H9 (cell line): ENCODE measurements at regions not wholly inside any gene's neighbourhood (a gene's known extent, or its start where the extent isn't known, plus 50 kb on each side); places are given as distances from the start of the nearest gene placed in this dataset.

Experiments
- DNase-seq: peaks from one replicate; pipeline ENCODE4 v3.0.0-alpha.2; 2017
- H2AFZ ChIP-seq: one replicate; pipeline ENCODE4 v1.6.1; 2013; ENCODE audit warnings: mild to moderate bottlenecking, low read length, control low read depth, moderate library complexity
- H2AK5ac ChIP-seq: 2 replicates; pipeline ENCODE4 v1.6.1; 2013; ENCODE audit warnings: low read length, control low read depth, mixed read lengths; ENCODE audit not compliant: insufficient read length
- H2BK120ac ChIP-seq: one replicate; pipeline ENCODE4 v1.6.1; 2013; ENCODE audit warnings: low read depth, mild to moderate bottlenecking, low read length, control low read depth, inconsistent platforms; ENCODE audit not compliant: poor library complexity, severe bottlenecking
- H2BK12ac ChIP-seq: 2 replicates; pipeline ENCODE4 v1.6.1; 2013; ENCODE audit warnings: low read length, control low read depth, mixed read lengths, low read depth; ENCODE audit not compliant: insufficient read length
- H2BK15ac ChIP-seq: 2 replicates; pipeline ENCODE4 v1.6.1; 2013; ENCODE audit warnings: low read depth, low read length, control low read depth
- H2BK20ac ChIP-seq: one replicate; pipeline ENCODE4 v1.6.1; 2013; ENCODE audit warnings: low read depth, mild to moderate bottlenecking, low read length, control low read depth, inconsistent platforms; ENCODE audit not compliant: poor library complexity, severe bottlenecking
- H2BK5ac ChIP-seq: 2 replicates; pipeline ENCODE4 v1.6.1; 2013; ENCODE audit warnings: low read length, control low read depth, mixed read lengths; ENCODE audit not compliant: insufficient read length
- H3K14ac ChIP-seq: 2 replicates; pipeline ENCODE4 v1.6.1; 2013; ENCODE audit warnings: low read length, control low read depth; ENCODE audit not compliant: insufficient read depth
- H3K18ac ChIP-seq: 2 replicates; pipeline ENCODE4 v1.6.1; 2013; ENCODE audit warnings: low read depth, mild to moderate bottlenecking, mixed read lengths, low read length, control low read depth; ENCODE audit not compliant: insufficient read length
- H3K23ac ChIP-seq: 2 replicates; pipeline ENCODE4 v1.6.1; 2013; ENCODE audit warnings: low read length, control low read depth, mixed read lengths, low read depth; ENCODE audit not compliant: insufficient read length
- H3K23me2 ChIP-seq: 2 replicates; pipeline ENCODE4 v1.6.1; 2013; ENCODE audit warnings: low read depth, mild to moderate bottlenecking, mixed read lengths, low read length, control low read depth; ENCODE audit not compliant: insufficient read length, poor library complexity, severe bottlenecking
- H3K27ac ChIP-seq: 2 replicates; pipeline ENCODE4 v1.5.1; 2013; ENCODE audit warnings: low read length, control low read depth, mixed read lengths, low read depth; ENCODE audit not compliant: insufficient read length
- H3K27me3 ChIP-seq: 2 replicates; pipeline ENCODE4 v1.6.1; 2013; ENCODE audit warnings: low read length, control low read depth, inconsistent platforms; ENCODE audit not compliant: insufficient read depth
- H3K4ac ChIP-seq: 2 replicates; pipeline ENCODE4 v1.6.1; 2013; ENCODE audit warnings: low read depth, mild to moderate bottlenecking, control low read depth, inconsistent platforms, low read length, moderate library complexity
- H3K4me1 ChIP-seq: 2 replicates; pipeline ENCODE4 v1.6.1; 2013; ENCODE audit warnings: low read length, control low read depth, inconsistent platforms; ENCODE audit not compliant: insufficient read depth
- H3K4me2 ChIP-seq: 2 replicates; pipeline ENCODE4 v1.6.1; 2013; ENCODE audit warnings: low read length, control low read depth, mixed read lengths; ENCODE audit not compliant: insufficient read length, insufficient read depth
- H3K56ac ChIP-seq: 2 replicates; pipeline ENCODE4 v1.6.1; 2013; ENCODE audit warnings: low read depth, mild to moderate bottlenecking, mixed read lengths, low read length, control low read depth; ENCODE audit not compliant: insufficient read length
- H3K79me1 ChIP-seq: 2 replicates; pipeline ENCODE4 v1.6.1; 2013; ENCODE audit warnings: low read depth, mild to moderate bottlenecking, moderate library complexity, low read length, control low read depth, inconsistent platforms; ENCODE audit not compliant: insufficient read depth, poor library complexity, severe bottlenecking
- H3K79me2 ChIP-seq: 2 replicates; pipeline ENCODE4 v1.6.1; 2013; ENCODE audit warnings: low read length, control low read depth, inconsistent platforms; ENCODE audit not compliant: insufficient read depth
- H3K9ac ChIP-seq: 2 replicates; pipeline ENCODE4 v1.6.1; 2013; ENCODE audit warnings: low read length, control low read depth, mixed read lengths; ENCODE audit not compliant: insufficient read length; ENCODE audit errors: extremely low read depth
- H3K9me3 ChIP-seq: one replicate; pipeline ENCODE4 v1.6.1; 2013; ENCODE audit warnings: low read depth, low read length, inconsistent platforms; ENCODE audit not compliant: control insufficient read depth
- H3T11ph ChIP-seq: one replicate; pipeline ENCODE4 v1.6.1; 2013; ENCODE audit warnings: mild to moderate bottlenecking, low read length, control low read depth, inconsistent platforms
- H4K20me1 ChIP-seq: one replicate; pipeline ENCODE4 v1.6.1; 2013; ENCODE audit not compliant: control insufficient read depth, insufficient read length, insufficient read depth
- H4K5ac ChIP-seq: 2 replicates; pipeline ENCODE4 v1.6.1; 2013; ENCODE audit warnings: low read depth, mild to moderate bottlenecking, mixed read lengths, low read length, control low read depth; ENCODE audit not compliant: insufficient read length
- H4K8ac ChIP-seq: replicated peaks from 2 replicates; pipeline ENCODE4 v1.6.1; 2013; ENCODE audit warnings: low read length, control low read depth, mixed read lengths, low read depth; ENCODE audit not compliant: insufficient read length
- H4K91ac ChIP-seq: 2 replicates; pipeline ENCODE4 v1.6.1; 2013; ENCODE audit warnings: low read depth, mild to moderate bottlenecking, moderate library complexity, mixed read lengths, low read length, control low read depth; ENCODE audit not compliant: insufficient read length
- H3K27ac Mint-ChIP-seq, 3 experiments: 2 replicates in 2 of 3; 3 replicates in 1 of 3; pipeline ENCODE4 v1.8.0; 2020 to 2021; ENCODE audit warnings: mixed read lengths in 3 of 3, mild to moderate bottlenecking in 1 of 3, moderate library complexity in 1 of 3
- H3K27me3 Mint-ChIP-seq: 2 replicates; pipeline ENCODE4 v1.8.0; 2021; ENCODE audit warnings: low read depth, mild to moderate bottlenecking, moderate library complexity, mixed read lengths
- H3K36me3 Mint-ChIP-seq, 3 experiments: 2 replicates in 2 of 3; 3 replicates in 1 of 3; pipeline ENCODE4 v1.8.0; 2020 to 2021; ENCODE audit warnings: low read depth in 3 of 3, mixed read lengths in 3 of 3; ENCODE audit not compliant: insufficient read depth in 1 of 3
- H3K4me1 Mint-ChIP-seq, 2 experiments: 2 replicates each; pipeline ENCODE4 v1.8.0; 2020; ENCODE audit warnings: mixed read lengths in 2 of 2
- H3K4me3 Mint-ChIP-seq, 2 experiments: 2 replicates in 1 of 2; 3 replicates in 1 of 2; pipeline ENCODE4 v1.8.0; 2020 to 2021; ENCODE audit warnings: mild to moderate bottlenecking in 2 of 2, mixed read lengths in 2 of 2, moderate library complexity in 1 of 2
- H3K9me3 Mint-ChIP-seq, 2 experiments: 2 replicates in 1 of 2; 3 replicates in 1 of 2; pipeline ENCODE4 v1.8.0; 2020; ENCODE audit warnings: mild to moderate bottlenecking in 2 of 2, mixed read lengths in 2 of 2, moderate library complexity in 1 of 2
- CTCF ChIP-seq: fragments of 200-600 bp; sonication (generic); conservative IDR thresholded peaks from 3 replicates; pipeline ENCODE4 v1.8.0; 2021; ENCODE audit warnings: antibody characterized with exemption, mild to moderate bottlenecking
- WGBS: extraction: QIAGEN DNeasy Blood & Tissue Kit; methylation state at CpG from one replicate; pipeline ENCODE4 v1.1.7; 2013; ENCODE audit warnings: missing lambda C conversion rate, low lambda C conversion rate, mixed read lengths; ENCODE audit not compliant: insufficient read length; ENCODE audit errors: extremely low coverage; 5-methylcytosine and 5-hydroxymethylcytosine counted together

- H3K14ac ChIP-seq, result no peak overlapping the region; the same call in 1 of the 2 replicates
- no peak overlapping the region for H2BK120ac ChIP-seq
- H2BK20ac ChIP-seq, result no peak overlapping the region
- Mint-ChIP-seq H3K9me3 (peaks cover 0 to under 1% of the 10 kb centered on the region in 2 experiments; a peak in 3 of 5 replicates), H3K36me3 (peaks cover 0 to 4% (median 0%) of the 10 kb centered on the region in 3 experiments; a peak in 2 of 7 replicates), H3K4me3 (no peak overlapping the region), H3K4me1 (peaks cover 13 to 15% of the 10 kb centered on the region in 2 experiments), H3K27me3 (peaks cover 6% of the 10 kb centered on the region), H3K27ac (no peak overlapping the region)
- peaks cover 2% of the 10 kb centered on the region for H3K23me2 ChIP-seq
- no peak overlapping the region for H3T11ph ChIP-seq
- H2BK15ac ChIP-seq, result peak overlapping the region; percentile 33; the same call in 1 of the 2 replicates
- no peak overlapping the region for H3K4ac ChIP-seq
- H4K5ac ChIP-seq, result no peak overlapping the region
- H3K27ac ChIP-seq, result no peak overlapping the region
- no peak overlapping the region for H3K9ac ChIP-seq
- no peak overlapping the region for H4K8ac ChIP-seq
- TF ChIP-seq CTCF, result no peak
- H4K91ac ChIP-seq, result no peak overlapping the region
- H3K27me3 ChIP-seq, result no peaks in the 10 kb centered on the region
- no peaks in the 10 kb centered on the region for H3K4me1 ChIP-seq
- H3K79me1 ChIP-seq, result no peaks in the 10 kb centered on the region
- no CpG with 5 or more reads among the region's 5 CpGs for WGBS
- H3K23ac ChIP-seq, result no peak overlapping the region
- no peak overlapping the region for H3K18ac ChIP-seq
- no peak for DNase-seq
- H3K56ac ChIP-seq, result no peak overlapping the region
- no peak overlapping the region for H2BK5ac ChIP-seq
- H2BK12ac ChIP-seq, result no peak overlapping the region
- no peak overlapping the region for H2AK5ac ChIP-seq
- H4K20me1 ChIP-seq, result no peaks in the 10 kb centered on the region
- H2AFZ ChIP-seq, result no peak overlapping the region
- no peaks in the 10 kb centered on the region for H3K79me2 ChIP-seq
- no peak overlapping the region for H3K4me2 ChIP-seq
- H3K9me3 ChIP-seq, result no peaks in the 10 kb centered on the region
These were observed 147.1 kb downstream of the WDR11 start for GRCh38 chr10:120998251-120998650.
